GM20431 (cell line): ENCODE measurements at regions not wholly inside any gene's neighbourhood (a gene's known extent, or its start where the extent isn't known, plus 50 kb on each side); places are given as distances from the start of the nearest gene placed in this dataset.
"Not testable (repeated sequence)": the region's sequence is repeated elsewhere in the genome, so short reads cannot be mapped to it uniquely, and the experiment has no call there.

ENCODE experiments used
- in situ Hi-C: fragments of 300-500 bp; cut with MseI, MboI; formaldehyde crosslinking; loops from one replicate; pipeline ENCODE4 v1.15.0; 2020; ENCODE audit warnings: low sequenced_read_pairs; ENCODE audit not compliant: unreplicated experiment

GRCh38 chr3:106839576-106840280 lies 537.5 kb upstream of the CCDC54 start:
- in situ Hi-C loops = no loop called here

- in situ Hi-C loops = no loop called here
Measured at GRCh38 chr3:106840319-106840718, 536.9 kb upstream of the CCDC54 start.

GRCh38 chr3:106842151-106842550 lies 535.1 kb upstream of the CCDC54 start:
- in situ Hi-C loops = no loop called here

- in situ Hi-C loops = no loop called here
Measured at GRCh38 chr3:106844638-106845037, 532.6 kb upstream of the CCDC54 start.

GRCh38 chr3:106848099-106848498 lies 529.1 kb upstream of the CCDC54 start:
- in situ Hi-C loops = no loop called here

GRCh38 chr3:106850437-106850836 lies 526.8 kb upstream of the CCDC54 start:
- in situ Hi-C loops = no loop called here

- in situ Hi-C loops = not testable (repeated sequence)
Measured at GRCh38 chr3:106858321-106858720, 518.9 kb upstream of the CCDC54 start.

GRCh38 chr3:106860182-106860581 lies 517.1 kb upstream of the CCDC54 start:
- in situ Hi-C loops = no loop called here

- in situ Hi-C loops = no loop called here
Measured at GRCh38 chr3:106862067-106862466, 515.2 kb upstream of the CCDC54 start.

GRCh38 chr3:106877627-106878026 lies 499.6 kb upstream of the CCDC54 start:
- in situ Hi-C loops = no loop called here

GRCh38 chr3:106880206-106880605 lies 497.0 kb upstream of the CCDC54 start:
- in situ Hi-C loops = no loop called here

- in situ Hi-C loops = no loop called here
Measured at GRCh38 chr3:106881186-106881585, 496.1 kb upstream of the CCDC54 start.

GRCh38 chr3:106882297-106882696 lies 494.9 kb upstream of the CCDC54 start:
- in situ Hi-C loops = no loop called here

GRCh38 chr3:106906074-106906473 lies 471.2 kb upstream of the CCDC54 start:
- in situ Hi-C loops = no loop called here

- in situ Hi-C loops = no loop called here
Measured at GRCh38 chr3:106908181-106908938, 468.9 kb upstream of the CCDC54 start.

GRCh38 chr3:106913111-106913698 lies 464.0 kb upstream of the CCDC54 start:
- in situ Hi-C loops = no loop called here

- in situ Hi-C loops = no loop called here
Measured at GRCh38 chr3:106913966-106914365, 463.3 kb upstream of the CCDC54 start.

- in situ Hi-C loops = no loop called here
Measured at GRCh38 chr3:106920609-106921008, 456.6 kb upstream of the CCDC54 start.

GRCh38 chr3:106929081-106929480 lies 448.2 kb upstream of the CCDC54 start:
- in situ Hi-C loops = no loop called here

- in situ Hi-C loops = no loop called here
Measured at GRCh38 chr3:106930086-106930485, 447.2 kb upstream of the CCDC54 start.

- in situ Hi-C loops = no loop called here
Measured at GRCh38 chr3:106931904-106932303, 445.3 kb upstream of the CCDC54 start.
